ENCODE measurements at regions not wholly inside any gene's neighbourhood (a gene's known extent, or its start where the extent isn't known, plus 50 kb on each side); places are given as distances from the start of the nearest gene placed in this dataset.

- no peak for DNase-seq
Measured at GRCh38 chr19:16022681-16023080, 53.6 kb upstream of the TPM4 start.

GRCh38 chr19:16023146-16023915, 53.0 kb upstream of the TPM4 start:
- no peak for DNase-seq

DNA sequence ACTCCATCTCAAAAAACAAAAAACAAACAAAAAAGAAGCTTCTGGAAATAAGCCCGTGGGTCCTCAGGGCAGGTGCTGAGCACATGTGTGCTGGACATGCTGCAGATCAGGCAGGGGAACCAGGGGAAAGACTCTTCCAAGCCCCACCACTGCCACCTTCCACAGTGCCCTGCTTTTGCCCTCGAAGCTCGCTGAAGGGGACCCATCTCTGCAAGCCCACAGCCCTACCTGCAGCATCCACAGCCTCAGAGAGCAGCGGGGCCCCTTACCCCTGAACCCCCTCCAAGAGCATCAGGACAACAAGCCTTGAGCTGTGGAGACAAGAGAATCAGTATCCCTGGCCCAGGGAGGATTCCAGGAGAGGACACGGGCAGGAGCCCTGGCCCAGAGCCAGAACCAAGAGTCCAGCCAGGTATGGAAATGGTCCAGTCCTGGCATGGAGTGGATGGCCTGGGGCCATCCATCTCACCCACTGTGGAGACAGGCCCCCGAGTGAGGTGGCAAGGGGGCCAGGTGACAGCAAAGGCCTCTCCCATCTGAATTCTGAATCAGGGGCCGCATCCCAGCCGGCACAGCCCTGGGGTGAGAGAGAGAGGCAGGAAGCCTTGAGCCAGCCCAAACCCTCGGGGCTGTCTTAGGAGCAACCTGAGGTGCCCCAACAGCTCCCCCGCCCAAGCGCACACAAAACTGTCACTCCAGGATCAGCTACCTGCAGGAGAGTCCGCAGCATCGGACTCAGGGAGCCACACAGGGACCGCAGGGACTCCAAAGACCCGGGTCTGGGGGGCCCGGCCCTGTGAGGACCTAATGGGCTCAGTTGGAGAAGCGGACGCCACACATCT, 51.8 kb upstream of the TPM4 start:
- no peak for DNase-seq

- no peak for DNase-seq
Measured at GRCh38 chr19:16025108-16026101, 50.9 kb upstream of the TPM4 start.

DNA sequence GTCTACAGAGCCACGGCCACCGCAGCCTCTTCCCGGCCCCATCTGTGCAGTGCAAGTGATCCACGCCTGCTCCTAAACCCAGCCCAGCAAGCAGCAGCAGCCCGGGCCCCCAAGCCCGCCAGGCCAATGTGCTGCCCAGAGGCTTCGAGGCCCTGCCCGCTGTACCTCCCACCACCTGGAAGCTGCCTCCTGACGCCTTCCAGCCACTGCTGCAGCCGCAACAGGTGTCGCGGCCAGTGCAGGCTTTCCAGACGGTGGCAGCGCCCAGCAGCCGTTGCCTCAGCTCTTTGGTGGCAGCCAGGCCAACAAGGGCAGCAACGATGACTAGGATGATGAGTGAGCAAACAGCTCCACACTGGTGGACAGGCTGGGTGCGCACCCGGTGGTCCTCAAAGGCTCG, 50.2 kb upstream of the TPM4 start:
- DNase-seq, result no peak
